NT2/D1 (cell line): ENCODE measurements at regions not wholly inside any gene's neighbourhood (a gene's known extent, or its start where the extent isn't known, plus 50 kb on each side); places are given as distances from the start of the nearest gene placed in this dataset.

Experiments used
- DNase-seq: peaks from one replicate; pipeline ENCODE4 v3.0.0-alpha.2; 2011; ENCODE audit warnings: low read depth, low spot score
- H3K27me3 ChIP-seq: 2 replicates; pipeline ENCODE4 v1.6.0; 2011; ENCODE audit warnings: mild to moderate bottlenecking; ENCODE audit not compliant: insufficient read length, insufficient read depth
- H3K36me3 ChIP-seq: 2 replicates; pipeline ENCODE4 v1.6.1; 2011; ENCODE audit warnings: mild to moderate bottlenecking, low read length, mixed read lengths; ENCODE audit not compliant: insufficient read depth, insufficient read length
- H3K4me1 ChIP-seq: 2 replicates; pipeline ENCODE4 v1.5.1; 2011; ENCODE audit not compliant: insufficient read depth, insufficient read length
- H3K4me3 ChIP-seq: 2 replicates; pipeline ENCODE4 v1.5.1; 2011; ENCODE audit warnings: low read depth; ENCODE audit not compliant: insufficient read length
- H3K9ac ChIP-seq: 2 replicates; pipeline ENCODE4 v1.6.0; 2011; ENCODE audit warnings: low read depth; ENCODE audit not compliant: insufficient read length
- H3K9me3 ChIP-seq: 2 replicates; pipeline ENCODE4 v1.5.1; 2011; ENCODE audit warnings: mild to moderate bottlenecking, low read length; ENCODE audit not compliant: insufficient read depth
- SUZ12 ChIP-seq: IDR thresholded peaks from 2 replicates; pipeline ENCODE4 v1.6.1; 2011; ENCODE audit not compliant: insufficient read length, insufficient read depth; ENCODE audit errors: extremely low read depth
- YY1 ChIP-seq: IDR thresholded peaks from 2 replicates; pipeline ENCODE4 v1.6.1; 2011; ENCODE audit not compliant: insufficient read length, insufficient read depth
- ZNF274 ChIP-seq: IDR thresholded peaks from 2 replicates; pipeline ENCODE4 v1.6.1; 2011; ENCODE audit warnings: mild to moderate bottlenecking, low read depth, low read length

DNA sequence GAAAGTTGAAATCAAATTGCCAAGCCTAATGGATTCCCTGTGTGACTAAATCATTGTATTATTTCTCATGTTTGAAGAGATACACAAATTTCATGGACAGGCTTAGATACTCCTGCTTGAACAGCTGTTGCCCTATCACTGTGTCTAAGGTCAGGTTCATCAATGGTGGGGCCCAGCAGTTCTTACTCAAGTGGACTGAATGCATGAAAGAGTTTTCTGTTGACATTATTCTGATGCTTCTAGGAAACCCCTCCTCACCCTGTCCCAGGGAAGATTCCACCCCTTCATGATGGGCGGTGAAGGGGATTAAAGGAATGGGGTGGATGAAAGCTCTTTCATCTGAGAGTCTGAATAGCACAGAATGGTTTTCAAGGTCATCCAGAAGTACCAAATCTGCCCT lies 148.8 kb downstream of the INO80D start:
- H3K4me1 ChIP-seq: no peaks in the 10 kb centered on the region
- TF ChIP-seq SUZ12 (no peak), YY1 (no peak)
- H3K9ac ChIP-seq: no peak overlapping the region
- no peak overlapping the region for H3K4me3 ChIP-seq
- DNase-seq: no peak
- H3K36me3 ChIP-seq: no peaks in the 10 kb centered on the region
- H3K9me3 ChIP-seq: no peaks in the 10 kb centered on the region; the same call in 1 of the 2 replicates
- no peaks in the 10 kb centered on the region for H3K27me3 ChIP-seq

DNA sequence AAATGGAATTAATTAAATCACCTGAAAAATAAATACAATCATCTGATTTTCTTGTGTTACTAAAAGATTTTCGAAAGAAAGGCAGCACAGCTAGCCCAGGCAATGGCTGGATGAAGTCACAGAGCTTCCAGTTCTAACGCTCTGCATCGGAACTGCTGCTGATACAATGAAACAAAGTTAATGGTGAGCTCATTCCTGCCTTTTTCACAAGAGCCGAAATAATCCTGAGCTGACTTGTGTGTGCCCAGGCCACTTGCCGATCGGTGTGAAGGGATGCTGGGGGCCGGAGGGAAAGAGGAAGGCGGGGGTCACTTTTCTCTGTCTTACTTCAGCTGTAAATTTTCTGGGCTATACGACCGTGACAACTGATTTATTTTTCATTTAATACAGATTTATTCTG lies 149.5 kb downstream of the INO80D start:
- Histone ChIP-seq H3K9ac (no peak overlapping the region), H3K4me3 (no peak overlapping the region), H3K27me3 (no peaks in the 10 kb centered on the region), H3K36me3 (no peaks in the 10 kb centered on the region), H3K9me3 (no peaks in the 10 kb centered on the region; the same call in 1 of the 2 replicates), H3K4me1 (no peaks in the 10 kb centered on the region)
- no peak for DNase-seq
- no peak for TF ChIP-seq ZNF274
- no peak for TF ChIP-seq YY1
- TF ChIP-seq SUZ12: no peak

DNA sequence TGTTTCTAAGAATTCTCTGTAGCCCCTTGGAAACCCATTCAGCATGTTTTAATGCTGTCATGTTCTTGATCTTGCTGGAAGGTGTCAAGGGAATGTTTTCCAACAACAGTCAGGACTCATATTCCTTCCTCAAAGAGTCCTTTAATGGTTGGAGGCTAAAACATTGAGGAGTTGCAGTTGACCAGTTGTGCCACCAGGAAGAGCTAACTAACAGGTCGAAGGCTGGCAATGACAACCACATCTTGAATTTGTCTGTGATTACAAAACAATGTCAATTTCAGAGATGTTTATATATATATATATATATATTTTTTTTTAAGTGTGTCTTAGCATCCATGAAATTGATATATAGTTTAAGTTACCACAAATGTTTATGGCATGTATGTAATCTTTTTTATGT lies 151.5 kb downstream of the INO80D start:
- TF ChIP-seq SUZ12: no peak
- TF ChIP-seq YY1: no peak
- no peak for TF ChIP-seq ZNF274
- no peaks in the 10 kb centered on the region for H3K27me3 ChIP-seq
- H3K4me1 ChIP-seq: peaks cover 4% of the 10 kb centered on the region
- H3K9me3 ChIP-seq: no peaks in the 10 kb centered on the region; the same call in 1 of the 2 replicates
- H3K4me3 ChIP-seq: no peak overlapping the region
- H3K9ac ChIP-seq: no peak overlapping the region
- DNase-seq: no peak
- no peaks in the 10 kb centered on the region for H3K36me3 ChIP-seq

DNA sequence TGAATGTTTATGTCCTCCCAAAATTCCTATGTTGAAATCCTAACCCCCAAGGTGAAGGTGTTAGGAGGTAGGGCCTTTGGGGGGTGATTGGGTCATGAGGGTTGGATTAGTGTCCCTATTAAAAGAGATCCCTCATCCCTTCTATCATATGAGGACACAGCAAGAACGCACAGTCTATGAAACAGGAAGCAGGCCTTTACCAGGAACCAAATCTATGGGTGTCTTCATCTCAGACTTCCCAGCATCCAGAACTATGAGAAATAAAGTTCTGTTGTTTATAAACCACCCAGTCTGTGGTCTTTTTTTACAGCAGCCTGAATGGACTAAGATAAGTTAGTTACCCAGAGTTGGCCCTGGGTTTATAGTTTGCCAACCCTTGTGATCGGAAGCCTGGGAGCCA lies 153.1 kb downstream of the INO80D start:
- Histone ChIP-seq H3K9ac (no peak overlapping the region), H3K4me1 (peaks cover 4% of the 10 kb centered on the region), H3K4me3 (no peak overlapping the region), H3K27me3 (peaks cover 7% of the 10 kb centered on the region), H3K36me3 (no peaks in the 10 kb centered on the region), H3K9me3 (no peaks in the 10 kb centered on the region; the same call in 1 of the 2 replicates)
- no peak for TF ChIP-seq YY1
- no peak for TF ChIP-seq ZNF274
- TF ChIP-seq SUZ12: no peak
- no peak for DNase-seq

DNA sequence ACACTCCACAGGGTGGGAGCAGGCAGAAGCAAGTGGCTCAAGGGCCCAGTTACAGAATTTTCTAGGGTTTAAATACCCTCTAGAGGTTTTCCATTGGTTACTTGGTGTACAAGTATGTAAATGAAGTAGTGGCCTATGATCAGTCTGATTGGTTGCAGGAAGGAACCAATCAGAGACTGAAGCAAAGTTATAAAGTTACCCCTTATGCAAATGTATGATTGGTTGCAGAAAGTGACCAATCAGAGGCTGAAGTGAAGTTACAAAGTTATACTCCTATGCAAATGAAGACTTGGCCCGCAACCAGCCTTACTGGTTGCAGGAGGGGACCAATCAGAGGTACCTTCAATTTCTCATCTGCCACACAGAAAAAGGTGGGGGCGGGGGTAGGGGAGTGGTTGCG lies 154.6 kb downstream of the INO80D start:
- TF ChIP-seq SUZ12: no peak
- no peak for TF ChIP-seq ZNF274
- TF ChIP-seq YY1: no peak
- Histone ChIP-seq H3K27me3 (peaks cover 21% of the 10 kb centered on the region), H3K9ac (no peak overlapping the region), H3K4me3 (no peak overlapping the region), H3K4me1 (peaks cover 4% of the 10 kb centered on the region), H3K36me3 (no peaks in the 10 kb centered on the region), H3K9me3 (no peaks in the 10 kb centered on the region; the same call in 1 of the 2 replicates)
- DNase-seq: no peak

DNA sequence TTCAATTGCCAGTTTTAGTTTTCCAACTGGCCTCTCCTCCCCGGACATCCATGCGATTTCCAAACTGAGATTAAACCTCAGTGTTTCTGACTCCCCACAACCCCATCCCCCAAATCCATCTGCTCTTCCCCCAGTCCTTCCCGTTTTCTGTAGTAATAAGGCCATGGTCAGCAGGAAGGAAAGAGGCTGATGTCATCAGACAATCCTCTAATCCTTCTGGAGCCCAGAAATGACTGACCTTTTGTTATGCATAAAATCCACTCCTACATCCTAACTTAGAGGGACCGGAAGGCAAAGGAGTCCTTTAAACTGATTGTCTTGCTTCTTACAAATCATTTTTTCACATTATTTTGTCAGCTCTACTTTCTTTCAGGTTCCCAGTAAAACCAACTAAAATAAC lies 155.8 kb downstream of the INO80D start:
- no peak for DNase-seq
- TF ChIP-seq YY1 (no peak), ZNF274 (no peak), SUZ12 (no peak)
- Histone ChIP-seq H3K36me3 (no peaks in the 10 kb centered on the region), H3K9me3 (no peaks in the 10 kb centered on the region; the same call in 1 of the 2 replicates), H3K4me3 (no peak overlapping the region), H3K9ac (no peak overlapping the region), H3K27me3 (peaks cover 32% of the 10 kb centered on the region), H3K4me1 (peaks cover 4% of the 10 kb centered on the region)

DNA sequence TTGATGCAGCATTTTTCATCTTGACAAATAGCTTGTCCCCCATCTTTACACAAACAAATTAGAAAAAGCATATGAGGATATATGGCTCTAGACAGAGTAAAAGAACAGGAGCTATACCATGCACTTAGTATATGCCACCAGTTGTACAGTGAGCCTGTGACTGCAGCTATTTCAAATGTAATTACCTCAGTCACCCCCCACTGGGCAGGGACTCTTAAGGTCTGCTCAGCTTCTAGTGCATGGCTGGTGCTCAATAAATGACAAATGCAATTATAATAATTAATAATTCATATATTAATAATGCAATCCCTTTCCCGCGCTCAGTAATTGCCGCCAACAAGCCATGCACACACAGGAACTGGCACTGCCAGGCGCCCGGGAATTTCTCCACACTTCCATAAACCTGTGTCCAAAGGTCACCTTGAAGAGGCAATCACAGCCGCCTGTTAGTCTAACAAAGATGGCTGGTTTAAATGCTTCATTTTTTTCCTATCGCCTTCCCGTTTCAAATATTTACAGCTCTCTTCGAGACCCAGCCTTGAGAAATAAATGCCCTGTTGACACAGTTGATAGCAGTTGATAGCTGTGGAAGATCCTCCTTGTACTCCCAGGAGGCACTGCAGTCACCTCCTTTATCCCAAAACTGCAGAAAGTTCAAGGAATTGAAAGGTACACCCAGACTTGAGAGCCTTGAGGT lies 156.6 kb downstream of the INO80D start:
- DNase-seq: no peak

More for the DNA sequence above, 156.6 kb downstream of the INO80D start:
- H3K9me3 ChIP-seq: no peaks in the 10 kb centered on the region; the same call in 1 of the 2 replicates
- no peak overlapping the region for H3K4me3 ChIP-seq
- peaks cover 4% of the 10 kb centered on the region for H3K4me1 ChIP-seq
- H3K36me3 ChIP-seq: no peaks in the 10 kb centered on the region
- no peak overlapping the region for H3K9ac ChIP-seq
- TF ChIP-seq ZNF274 (no peak), YY1 (no peak), SUZ12 (no peak)
- H3K27me3 ChIP-seq: peaks cover 34% of the 10 kb centered on the region
